ENCODE measurements at regions not wholly inside any gene's neighbourhood (a gene's known extent, or its start where the extent isn't known, plus 50 kb on each side); places are given as distances from the start of the nearest gene placed in this dataset.
"Not testable (repeated sequence)": the region's sequence is repeated elsewhere in the genome, so short reads cannot be mapped to it uniquely, and the experiment has no call there.

- no peaks in the 10 kb centered on the region for H3K4me1 Mint-ChIP-seq
- ChIA-PET POLR2A (no interaction called here), CTCF (no interaction called here)
- H3K27ac Mint-ChIP-seq, result no peak overlapping the region
- peaks cover 6% of the 10 kb centered on the region for H3K27me3 Mint-ChIP-seq
- no peaks in the 10 kb centered on the region for H3K36me3 Mint-ChIP-seq (ENCODE audit: low read depth)
- no peak for ATAC-seq (ENCODE audit: low read depth)
- H3K9me3 Mint-ChIP-seq, result no peaks in the 10 kb centered on the region
- no peak for TF ChIP-seq CTCF (IDR thresholded peaks at IDR 0.05)
- intact Hi-C loops (cut with micrococcal nuclease), result no loop called here
- H3K4me3 Mint-ChIP-seq, result no peak overlapping the region
- DNase-seq, result no peak
Measured at GRCh38 chr14:51357250-51357649, 117.2 kb downstream of the TMX1 start.

- H3K9me3 Mint-ChIP-seq, result no peaks in the 10 kb centered on the region
- ChIA-PET POLR2A (no interaction called here), CTCF (no interaction called here)
- peaks cover 4% of the 10 kb centered on the region for H3K27me3 Mint-ChIP-seq
- H3K27ac Mint-ChIP-seq, result no peak overlapping the region
- no peak overlapping the region for H3K4me3 Mint-ChIP-seq
- no peak for TF ChIP-seq CTCF (IDR thresholded peaks at IDR 0.05)
- H3K4me1 Mint-ChIP-seq, result no peaks in the 10 kb centered on the region
- no peak for DNase-seq
- intact Hi-C loops (cut with micrococcal nuclease), result no loop called here
- ATAC-seq (ENCODE audit: low read depth), result no peak
- H3K36me3 Mint-ChIP-seq (ENCODE audit: low read depth), result no peaks in the 10 kb centered on the region
Measured at GRCh38 chr14:51360592-51360991, 120.5 kb downstream of the TMX1 start.

DNA sequence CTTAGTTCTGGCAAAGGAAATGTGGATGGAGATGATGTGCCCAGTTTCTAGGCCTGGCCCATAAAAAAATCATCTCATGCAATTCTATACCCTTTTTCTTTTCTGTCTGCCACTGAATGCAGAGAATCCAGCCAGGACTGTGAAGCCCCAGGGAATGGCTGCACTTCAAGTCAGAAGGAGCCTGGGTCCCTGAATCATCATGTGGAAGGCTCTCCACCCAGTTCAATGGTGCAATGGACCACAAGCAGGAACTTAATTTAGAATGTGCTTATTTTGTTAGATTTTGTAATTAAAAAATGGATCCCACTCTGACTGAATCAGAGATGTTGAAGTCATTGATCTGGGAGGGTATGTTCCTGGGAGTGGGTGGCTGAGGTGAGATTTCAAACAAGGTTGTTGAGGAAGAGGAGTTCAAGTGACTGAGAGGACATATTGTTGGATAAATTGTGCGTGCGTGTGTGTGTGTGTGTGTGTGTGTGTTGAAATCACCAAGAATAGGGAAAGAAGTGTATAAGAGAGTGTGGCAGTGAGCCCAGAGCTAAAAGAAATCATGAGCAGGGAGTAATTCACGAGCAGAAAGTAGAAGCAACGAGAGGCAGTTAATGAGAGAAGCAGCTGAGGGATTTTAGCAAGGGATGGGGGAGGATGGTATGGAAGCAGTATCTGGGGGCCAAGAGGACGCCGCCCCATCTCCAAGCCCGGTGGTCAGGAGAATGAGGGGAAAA lies 125.4 kb downstream of the TMX1 start:
- no peaks in the 10 kb centered on the region for H3K4me1 Mint-ChIP-seq
- no peak overlapping the region for H3K4me3 Mint-ChIP-seq
- no peaks in the 10 kb centered on the region for H3K9me3 Mint-ChIP-seq
- POLR2A ChIA-PET, result no interaction called here
- CTCF ChIA-PET, result no interaction called here
- TF ChIP-seq CTCF (IDR thresholded peaks at IDR 0.05), result no peak
- no peak overlapping the region for H3K27ac Mint-ChIP-seq
- no peak for DNase-seq
- intact Hi-C loops (cut with micrococcal nuclease), result no loop called here
- no peaks in the 10 kb centered on the region for H3K36me3 Mint-ChIP-seq (ENCODE audit: low read depth)
- ATAC-seq (ENCODE audit: low read depth), result no peak
- peaks cover 4% of the 10 kb centered on the region for H3K27me3 Mint-ChIP-seq

DNA sequence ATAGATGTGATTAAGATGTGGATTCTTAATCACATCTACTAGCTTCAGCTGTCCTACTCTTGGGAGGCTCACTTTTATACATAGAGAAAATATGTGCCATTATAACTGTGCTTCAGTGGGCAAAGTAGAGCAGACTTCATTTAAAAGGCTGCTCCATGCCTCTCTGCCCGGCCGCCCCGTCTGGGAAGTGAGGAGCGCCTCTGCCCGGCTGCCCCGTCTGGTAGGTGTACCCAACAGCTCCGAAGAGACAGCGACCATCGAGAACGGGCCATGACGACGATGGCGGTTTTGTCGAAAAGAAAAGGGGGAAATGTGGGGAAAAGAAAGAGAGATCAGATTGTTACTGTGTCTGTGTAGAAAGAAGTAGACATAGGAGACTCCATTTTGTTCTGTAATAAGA lies 126.4 kb downstream of the TMX1 start:
- H3K36me3 Mint-ChIP-seq (ENCODE audit: low read depth); intact Hi-C loops (cut with micrococcal nuclease); H3K27me3 Mint-ChIP-seq; H3K9me3 Mint-ChIP-seq; H3K27ac Mint-ChIP-seq; CTCF ChIA-PET; H3K4me1 Mint-ChIP-seq; POLR2A ChIA-PET; DNase-seq; ATAC-seq (ENCODE audit: low read depth); H3K4me3 Mint-ChIP-seq: not testable (repeated sequence)

- H3K27ac Mint-ChIP-seq; H3K9me3 Mint-ChIP-seq; POLR2A ChIA-PET; CTCF ChIA-PET; intact Hi-C loops (cut with micrococcal nuclease); H3K27me3 Mint-ChIP-seq; DNase-seq; H3K4me1 Mint-ChIP-seq; H3K36me3 Mint-ChIP-seq (ENCODE audit: low read depth); ATAC-seq (ENCODE audit: low read depth); H3K4me3 Mint-ChIP-seq: not testable (repeated sequence)
Measured at GRCh38 chr14:51366866-51367599, 127.0 kb downstream of the TMX1 start.

GRCh38 chr14:51367600-51367931 lies 127.5 kb downstream of the TMX1 start:
- DNase-seq (no peak), ATAC-seq (ENCODE audit: low read depth) (no peak)
- no peak for TF ChIP-seq CTCF (IDR thresholded peaks at IDR 0.05)
- intact Hi-C loops (cut with micrococcal nuclease), result no loop called here
- Mint-ChIP-seq H3K4me1 (no peaks in the 10 kb centered on the region), H3K36me3 (ENCODE audit: low read depth) (no peaks in the 10 kb centered on the region), H3K4me3 (no peak overlapping the region), H3K9me3 (no peaks in the 10 kb centered on the region), H3K27me3 (peaks cover 1% of the 10 kb centered on the region), H3K27ac (no peak overlapping the region)
- ChIA-PET CTCF (no interaction called here), POLR2A (no interaction called here)
